ENCODE measurements at regions not wholly inside any gene's neighbourhood (a gene's known extent, or its start where the extent isn't known, plus 50 kb on each side); places are given as distances from the start of the nearest gene placed in this dataset.

DNA sequence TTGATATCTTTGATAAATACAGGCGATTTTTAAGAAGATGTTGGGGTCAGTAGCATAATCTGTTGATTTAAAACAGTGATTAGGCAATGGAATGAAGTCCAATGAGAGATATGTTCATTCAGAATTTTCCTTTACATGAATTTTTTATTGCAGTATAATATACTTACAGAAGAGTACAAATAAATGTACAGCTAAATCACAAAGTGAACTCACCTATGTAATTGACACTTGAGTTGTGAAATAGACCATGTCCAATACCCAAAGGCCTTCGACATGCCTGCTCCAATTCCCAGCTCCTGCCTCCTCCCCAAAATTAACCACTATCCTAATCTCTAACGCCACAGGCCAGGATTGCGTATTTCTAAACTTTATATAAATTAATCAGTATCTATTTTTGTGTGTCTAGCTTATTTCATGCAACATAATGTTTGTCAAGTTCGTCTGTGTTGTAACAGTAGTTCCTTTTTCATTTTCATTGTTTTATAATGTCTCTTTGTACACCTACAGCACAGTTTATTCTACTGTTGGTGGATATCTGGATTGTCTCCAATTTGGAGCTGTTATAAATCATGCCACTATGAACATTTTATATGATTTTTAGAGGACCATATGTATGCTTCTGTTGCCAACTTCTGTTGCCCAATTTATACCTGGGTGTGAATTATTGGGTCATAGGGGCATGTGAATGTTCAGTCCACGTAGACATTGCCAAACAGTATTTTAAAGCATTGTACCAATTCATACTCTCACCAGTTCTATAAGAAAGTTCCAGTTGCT is 208.3 kb downstream of the TLE1 start:
- peaks cover 0 to 5% of the 10 kb centered on the region in 2 experiments; a peak in 2 of 5 replicates for H3K9me3 Mint-ChIP-seq
- Histone ChIP-seq H3K79me1 (ENCODE audit: insufficient read depth, low read depth, low read length, poor library complexity, severe bottlenecking) (no peaks in the 10 kb centered on the region), H3K23me2 (ENCODE audit: insufficient read length, low read depth, low read length, poor library complexity, severe bottlenecking) (no peaks in the 10 kb centered on the region), H3K4ac (ENCODE audit: low read depth, low read length) (no peak overlapping the region), H2AFZ (ENCODE audit: low read length) (no peak overlapping the region), H3K27me3 (ENCODE audit: insufficient read depth, low read length) (no peaks in the 10 kb centered on the region), H3K4me1 (ENCODE audit: insufficient read depth, low read length) (no peaks in the 10 kb centered on the region), H2BK120ac (ENCODE audit: low read depth, low read length, poor library complexity, severe bottlenecking) (no peak overlapping the region), H3K18ac (ENCODE audit: insufficient read length, low read depth, low read length) (no peak overlapping the region), H2BK5ac (ENCODE audit: insufficient read length, low read length) (no peak overlapping the region), H4K91ac (ENCODE audit: insufficient read length, low read depth, low read length) (no peak overlapping the region), H3T11ph (ENCODE audit: low read length) (no peak overlapping the region), H2AK5ac (ENCODE audit: insufficient read length, low read length) (no peak overlapping the region), H3K9me3 (ENCODE audit: control insufficient read depth, low read depth, low read length) (no peaks in the 10 kb centered on the region), H2BK15ac (ENCODE audit: low read depth, low read length) (no peak overlapping the region), H3K23ac (ENCODE audit: insufficient read length, low read depth, low read length) (no peak overlapping the region), H4K5ac (ENCODE audit: insufficient read length, low read depth, low read length) (no peak overlapping the region), H4K8ac (replicated peaks; ENCODE audit: insufficient read length, low read depth, low read length) (no peak overlapping the region), H2BK20ac (ENCODE audit: low read depth, low read length, poor library complexity, severe bottlenecking) (no peak overlapping the region), H3K79me2 (ENCODE audit: insufficient read depth, low read length) (no peaks in the 10 kb centered on the region), H3K27ac (ENCODE audit: insufficient read length, low read depth, low read length) (no peak overlapping the region), H3K4me2 (ENCODE audit: insufficient read depth, insufficient read length, low read length) (no peak overlapping the region), H3K56ac (ENCODE audit: insufficient read length, low read depth, low read length) (no peak overlapping the region), H3K9ac (ENCODE audit: extremely low read depth, insufficient read length, low read length) (no peak overlapping the region), H4K20me1 (ENCODE audit: control insufficient read depth, insufficient read depth, insufficient read length) (no peaks in the 10 kb centered on the region), H3K14ac (ENCODE audit: insufficient read depth, low read length) (no peak overlapping the region), H2BK12ac (ENCODE audit: insufficient read length, low read depth, low read length) (no peak overlapping the region)
- no peak overlapping the region for H3K4me3 Mint-ChIP-seq
- peaks cover 0 to 5% (median 0%) of the 10 kb centered on the region in 3 experiments; a peak in 3 of 7 replicates for H3K36me3 Mint-ChIP-seq (ENCODE audit: insufficient read depth in 1 of 3, low read depth in 3 of 3)
- no peak overlapping the region for H3K27ac Mint-ChIP-seq
- H3K4me1 Mint-ChIP-seq, result no peaks in the 10 kb centered on the region
- TF ChIP-seq, protein P1, sequence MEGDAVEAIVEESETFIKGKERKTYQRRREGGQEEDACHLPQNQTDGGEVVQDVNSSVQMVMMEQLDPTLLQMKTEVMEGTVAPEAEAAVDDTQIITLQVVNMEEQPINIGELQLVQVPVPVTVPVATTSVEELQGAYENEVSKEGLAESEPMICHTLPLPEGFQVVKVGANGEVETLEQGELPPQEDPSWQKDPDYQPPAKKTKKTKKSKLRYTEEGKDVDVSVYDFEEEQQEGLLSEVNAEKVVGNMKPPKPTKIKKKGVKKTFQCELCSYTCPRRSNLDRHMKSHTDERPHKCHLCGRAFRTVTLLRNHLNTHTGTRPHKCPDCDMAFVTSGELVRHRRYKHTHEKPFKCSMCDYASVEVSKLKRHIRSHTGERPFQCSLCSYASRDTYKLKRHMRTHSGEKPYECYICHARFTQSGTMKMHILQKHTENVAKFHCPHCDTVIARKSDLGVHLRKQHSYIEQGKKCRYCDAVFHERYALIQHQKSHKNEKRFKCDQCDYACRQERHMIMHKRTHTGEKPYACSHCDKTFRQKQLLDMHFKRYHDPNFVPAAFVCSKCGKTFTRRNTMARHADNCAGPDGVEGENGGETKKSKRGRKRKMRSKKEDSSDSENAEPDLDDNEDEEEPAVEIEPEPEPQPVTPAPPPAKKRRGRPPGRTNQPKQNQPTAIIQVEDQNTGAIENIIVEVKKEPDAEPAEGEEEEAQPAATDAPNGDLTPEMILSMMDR (conservative IDR thresholded peaks at IDR 0.05), result no peak
- no peak for DNase-seq
- no peaks in the 10 kb centered on the region for H3K27me3 Mint-ChIP-seq (ENCODE audit: low read depth)
- 100% methylated on average over 1 of the region's 6 CpGs for WGBS (ENCODE audit: extremely low coverage, insufficient read length, low lambda C conversion rate)

All from H9 (cell line).